ENCODE measurements at regions not wholly inside any gene's neighbourhood (a gene's known extent, or its start where the extent isn't known, plus 50 kb on each side); places are given as distances from the start of the nearest gene placed in this dataset.

DNA sequence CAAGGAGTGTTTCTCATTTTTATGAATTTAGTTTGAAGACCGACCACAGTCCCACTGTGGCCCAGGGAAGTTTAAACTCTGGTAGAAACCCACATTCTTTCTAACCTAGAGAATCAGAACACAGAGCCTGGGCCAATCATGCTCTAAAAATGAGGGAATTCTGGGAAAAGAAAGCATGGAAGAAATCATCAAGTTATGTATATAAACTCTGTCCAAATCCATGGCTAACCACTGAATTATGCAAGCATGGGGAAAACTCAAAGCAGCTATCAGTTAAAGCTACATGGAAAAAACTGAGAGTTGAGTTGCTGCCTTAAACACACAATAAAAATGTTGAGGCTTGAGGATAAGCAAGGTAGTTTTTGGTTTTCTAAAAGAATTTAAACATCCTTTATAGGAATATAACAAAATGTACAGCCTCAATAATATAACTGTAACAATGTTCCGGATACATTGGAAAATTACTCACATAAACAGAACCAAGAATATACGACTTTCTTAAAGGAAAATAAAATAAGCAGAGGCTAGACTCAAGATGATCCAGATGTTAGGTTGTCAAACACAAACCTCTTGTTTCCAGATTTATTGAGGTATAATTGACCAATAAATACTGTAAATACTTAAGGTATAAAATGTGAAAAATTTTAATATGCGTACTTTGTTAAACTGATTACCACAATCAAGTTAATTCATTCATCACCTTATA lies 311.2 kb upstream of the GNAI1 start:
- TF ChIP-seq, protein P1, sequence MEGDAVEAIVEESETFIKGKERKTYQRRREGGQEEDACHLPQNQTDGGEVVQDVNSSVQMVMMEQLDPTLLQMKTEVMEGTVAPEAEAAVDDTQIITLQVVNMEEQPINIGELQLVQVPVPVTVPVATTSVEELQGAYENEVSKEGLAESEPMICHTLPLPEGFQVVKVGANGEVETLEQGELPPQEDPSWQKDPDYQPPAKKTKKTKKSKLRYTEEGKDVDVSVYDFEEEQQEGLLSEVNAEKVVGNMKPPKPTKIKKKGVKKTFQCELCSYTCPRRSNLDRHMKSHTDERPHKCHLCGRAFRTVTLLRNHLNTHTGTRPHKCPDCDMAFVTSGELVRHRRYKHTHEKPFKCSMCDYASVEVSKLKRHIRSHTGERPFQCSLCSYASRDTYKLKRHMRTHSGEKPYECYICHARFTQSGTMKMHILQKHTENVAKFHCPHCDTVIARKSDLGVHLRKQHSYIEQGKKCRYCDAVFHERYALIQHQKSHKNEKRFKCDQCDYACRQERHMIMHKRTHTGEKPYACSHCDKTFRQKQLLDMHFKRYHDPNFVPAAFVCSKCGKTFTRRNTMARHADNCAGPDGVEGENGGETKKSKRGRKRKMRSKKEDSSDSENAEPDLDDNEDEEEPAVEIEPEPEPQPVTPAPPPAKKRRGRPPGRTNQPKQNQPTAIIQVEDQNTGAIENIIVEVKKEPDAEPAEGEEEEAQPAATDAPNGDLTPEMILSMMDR (IDR thresholded peaks at IDR 0.05) = no peak
- no peak for TF ChIP-seq EZH2 (IDR thresholded peaks at IDR 0.05; ENCODE audit: borderline replicate concordance, insufficient read depth, low read depth, low read length, poor library complexity, severe bottlenecking)

All from B cell (primary cell).